ENCODE measurements at regions not wholly inside any gene's neighbourhood (a gene's known extent, or its start where the extent isn't known, plus 50 kb on each side); places are given as distances from the start of the nearest gene placed in this dataset.
A peak's percentile ranks its signal among the peaks of the same experiment; 100 is the strongest.
"Not testable (repeated sequence)": the region's sequence is repeated elsewhere in the genome, so short reads cannot be mapped to it uniquely, and the experiment has no call there.

GRCh38 chr2:91742973-91743490 lies 3051.6 kb downstream of the RPIA start:
- not testable (repeated sequence) for BruUV-seq (replicated peaks)

GRCh38 chr2:91743910-91744309 lies 3052.4 kb downstream of the RPIA start:
- H2AFZ ChIP-seq (ENCODE audit: low read depth, low read length); DNase-seq (ENCODE audit: low read depth, low spot score); dilution Hi-C loops (cut with MboI; ENCODE audit: extremely low pct_ligation_motif_present, low sequenced_read_pairs); H3K79me2 ChIP-seq (ENCODE audit: control insufficient read depth, insufficient read depth, low read length); H3K4me1 ChIP-seq (ENCODE audit: control insufficient read depth, extremely low read depth, insufficient read depth, low read length); H4K20me1 ChIP-seq (replicated peaks; ENCODE audit: control insufficient read depth, extremely low read depth, insufficient read depth, low read length); intact Hi-C loops (cut with micrococcal nuclease); POLR2A ChIA-PET; H3K9me3 ChIP-seq (replicated peaks; ENCODE audit: control insufficient read depth, insufficient read depth, low read length); CTCF ChIA-PET; BruUV-seq (replicated peaks); H3K9me1 ChIP-seq (replicated peaks; ENCODE audit: control insufficient read depth, extremely low read depth, insufficient read depth, low read length); H3K4me2 ChIP-seq (ENCODE audit: insufficient read depth, low read length); H3K27me3 ChIP-seq (ENCODE audit: control insufficient read depth in 2 of 2, insufficient read depth in 2 of 2, low read length in 2 of 2); H3K4me3 ChIP-seq (replicated peaks in 1 of 3; ENCODE audit: insufficient read depth in 1 of 3, low read depth in 1 of 3, low read length in 3 of 3); H3K36me3 ChIP-seq (ENCODE audit: control insufficient read depth in 2 of 2, extremely low read depth in 1 of 2, insufficient read depth in 2 of 2, low read length in 2 of 2); H3K27ac ChIP-seq (ENCODE audit: insufficient read depth, low read depth, low read length); H3K9ac ChIP-seq (replicated peaks; ENCODE audit: extremely low read depth, insufficient read depth, low read length); FAIRE-seq: not testable (repeated sequence)

More at GRCh38 chr2:91742973-91743490, 3051.6 kb downstream of the RPIA start:
- H3K4me2 ChIP-seq (ENCODE audit: insufficient read depth, low read length); H3K9ac ChIP-seq (replicated peaks; ENCODE audit: extremely low read depth, insufficient read depth, low read length); H3K9me1 ChIP-seq (replicated peaks; ENCODE audit: control insufficient read depth, extremely low read depth, insufficient read depth, low read length); dilution Hi-C loops (cut with MboI; ENCODE audit: extremely low pct_ligation_motif_present, low sequenced_read_pairs); DNase-seq (ENCODE audit: low read depth, low spot score); H3K9me3 ChIP-seq (replicated peaks; ENCODE audit: control insufficient read depth, insufficient read depth, low read length); intact Hi-C loops (cut with micrococcal nuclease); H3K79me2 ChIP-seq (ENCODE audit: control insufficient read depth, insufficient read depth, low read length); POLR2A ChIA-PET; H3K4me1 ChIP-seq (ENCODE audit: control insufficient read depth, extremely low read depth, insufficient read depth, low read length); H2AFZ ChIP-seq (ENCODE audit: low read depth, low read length); H3K27ac ChIP-seq (ENCODE audit: insufficient read depth, low read depth, low read length); CTCF ChIA-PET; H3K36me3 ChIP-seq (ENCODE audit: control insufficient read depth in 2 of 2, extremely low read depth in 1 of 2, insufficient read depth in 2 of 2, low read length in 2 of 2); H3K27me3 ChIP-seq (ENCODE audit: control insufficient read depth in 2 of 2, insufficient read depth in 2 of 2, low read length in 2 of 2); H4K20me1 ChIP-seq (replicated peaks; ENCODE audit: control insufficient read depth, extremely low read depth, insufficient read depth, low read length); H3K4me3 ChIP-seq (replicated peaks in 1 of 3; ENCODE audit: insufficient read depth in 1 of 3, low read depth in 1 of 3, low read length in 3 of 3): not testable (repeated sequence)
- peak; percentile 28 for FAIRE-seq

GRCh38 chr2:91744700-91745141 lies 3053.2 kb downstream of the RPIA start:
- H3K4me2 ChIP-seq (ENCODE audit: insufficient read depth, low read length); H3K4me1 ChIP-seq (ENCODE audit: control insufficient read depth, extremely low read depth, insufficient read depth, low read length); dilution Hi-C loops (cut with MboI; ENCODE audit: extremely low pct_ligation_motif_present, low sequenced_read_pairs); H2AFZ ChIP-seq (ENCODE audit: low read depth, low read length); POLR2A ChIA-PET; H3K27me3 ChIP-seq (ENCODE audit: control insufficient read depth in 2 of 2, insufficient read depth in 2 of 2, low read length in 2 of 2); H3K36me3 ChIP-seq (ENCODE audit: control insufficient read depth in 2 of 2, extremely low read depth in 1 of 2, insufficient read depth in 2 of 2, low read length in 2 of 2); H4K20me1 ChIP-seq (replicated peaks; ENCODE audit: control insufficient read depth, extremely low read depth, insufficient read depth, low read length); CTCF ChIA-PET; H3K79me2 ChIP-seq (ENCODE audit: control insufficient read depth, insufficient read depth, low read length); H3K27ac ChIP-seq (ENCODE audit: insufficient read depth, low read depth, low read length); BruUV-seq (replicated peaks); H3K9ac ChIP-seq (replicated peaks; ENCODE audit: extremely low read depth, insufficient read depth, low read length); DNase-seq (ENCODE audit: low read depth, low spot score); H3K4me3 ChIP-seq (replicated peaks in 1 of 3; ENCODE audit: insufficient read depth in 1 of 3, low read depth in 1 of 3, low read length in 3 of 3); H3K9me3 ChIP-seq (replicated peaks; ENCODE audit: control insufficient read depth, insufficient read depth, low read length); H3K9me1 ChIP-seq (replicated peaks; ENCODE audit: control insufficient read depth, extremely low read depth, insufficient read depth, low read length); intact Hi-C loops (cut with micrococcal nuclease); FAIRE-seq: not testable (repeated sequence)
